ENCODE measurements at regions not wholly inside any gene's neighbourhood (a gene's known extent, or its start where the extent isn't known, plus 50 kb on each side); places are given as distances from the start of the nearest gene placed in this dataset.

DNA sequence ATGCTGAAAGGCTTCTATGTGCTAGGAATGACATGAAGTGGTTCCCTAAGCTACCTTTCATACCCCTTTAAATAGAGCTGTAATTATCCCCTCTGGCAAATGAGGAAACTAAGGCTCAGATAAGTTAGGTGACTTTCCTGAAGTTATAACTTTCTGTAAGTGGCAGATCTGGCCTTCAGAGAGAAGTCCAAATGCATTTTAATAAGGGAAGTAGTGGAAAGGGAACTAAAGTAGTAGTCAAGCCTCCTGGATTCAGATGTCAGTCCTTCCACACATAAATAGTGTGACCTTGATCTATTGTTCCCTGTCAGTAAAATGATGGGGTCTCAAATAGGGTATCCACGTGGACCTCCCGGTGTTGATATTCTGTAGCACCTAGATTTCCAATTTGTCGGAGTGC is 277.7 kb downstream of the EDEM1 start:
- TF ChIP-seq EP300 (IDR thresholded peaks at IDR 0.05) (no peak), CTCF (IDR thresholded peaks at IDR 0.05) (no peak)
- 62 to 84% (median 77%) methylated on average over 3 of the region's 3 CpGs for WGBS, 5 donors
- H3K4me3 ChIP-seq: no peak overlapping the region
- no peak overlapping the region for H3K27ac ChIP-seq
- DNase-seq: no peak
- H3K9me3 ChIP-seq: no peaks in the 10 kb centered on the region
- H3K4me1 ChIP-seq: no peaks in the 10 kb centered on the region
- H3K27me3 ChIP-seq: no peaks in the 10 kb centered on the region
- H3K36me3 ChIP-seq: no peaks in the 10 kb centered on the region
- intact Hi-C loops (cut with DNase I; ENCODE audit: low total_unique reads): no loop called here

GRCh38 chr3:5466065-5466464 is 278.6 kb downstream of the EDEM1 start:
- H3K36me3 ChIP-seq: no peaks in the 10 kb centered on the region
- H3K27ac ChIP-seq: no peak overlapping the region
- WGBS, 5 donors: 73 to 91% (median 83%) methylated on average over 3 of the region's 3 CpGs
- TF ChIP-seq POLR2AphosphoS5 (IDR thresholded peaks at IDR 0.05) (no peak), EP300 (IDR thresholded peaks at IDR 0.05) (no peak), POLR2A (IDR thresholded peaks at IDR 0.05) (no peak), CTCF (IDR thresholded peaks at IDR 0.05) (no peak)
- DNase-seq: no peak
- no peaks in the 10 kb centered on the region for H3K9me3 ChIP-seq
- no peaks in the 10 kb centered on the region for H3K4me1 ChIP-seq
- no peak overlapping the region for H3K4me3 ChIP-seq
- intact Hi-C loops (cut with DNase I; ENCODE audit: low total_unique reads): no loop called here
- H3K27me3 ChIP-seq: no peaks in the 10 kb centered on the region

- Histone ChIP-seq H3K36me3 (no peaks in the 10 kb centered on the region), H3K9me3 (no peaks in the 10 kb centered on the region), H3K27ac (no peak overlapping the region), H3K4me3 (no peak overlapping the region), H3K27me3 (no peaks in the 10 kb centered on the region), H3K4me1 (no peaks in the 10 kb centered on the region)
- WGBS, 5 donors: 73 to 93% (median 89%) methylated on average over 1 of the region's 1 CpG
- TF ChIP-seq POLR2A (IDR thresholded peaks at IDR 0.05) (no peak), EP300 (IDR thresholded peaks at IDR 0.05) (no peak), CTCF (IDR thresholded peaks at IDR 0.05) (no peak), POLR2AphosphoS5 (IDR thresholded peaks at IDR 0.05) (no peak)
- DNase-seq: no peak
- intact Hi-C loops (cut with DNase I; ENCODE audit: low total_unique reads): no loop called here
Observed at GRCh38 chr3:5466717-5467116, 279.2 kb downstream of the EDEM1 start.

DNA sequence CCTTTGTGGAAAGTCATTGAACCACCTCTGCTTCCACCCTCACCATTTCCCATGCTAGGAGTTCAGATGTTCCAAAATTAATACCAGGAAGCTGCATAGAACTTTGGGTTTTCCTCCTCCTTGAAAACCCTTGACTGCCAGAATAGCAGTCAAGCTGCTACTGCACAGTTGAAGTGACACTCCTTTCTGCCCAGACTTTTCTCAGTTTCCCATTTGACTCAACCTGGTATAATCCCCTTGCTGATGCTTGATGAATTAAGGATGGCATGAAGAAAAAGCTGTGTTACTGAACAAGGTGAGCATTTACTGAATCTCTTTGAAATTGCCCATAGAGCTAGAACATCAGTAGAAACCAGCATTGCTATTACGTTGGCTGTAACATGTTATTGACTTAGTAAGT is 286.0 kb downstream of the EDEM1 start:
- Histone ChIP-seq H3K27me3 (no peaks in the 10 kb centered on the region), H3K36me3 (no peaks in the 10 kb centered on the region), H3K4me1 (no peaks in the 10 kb centered on the region), H3K4me3 (no peak overlapping the region), H3K9me3 (no peaks in the 10 kb centered on the region), H3K27ac (no peak overlapping the region)
- 72 to 88% (median 80%) methylated on average over 1 of the region's 1 CpG for WGBS, 5 donors
- intact Hi-C loops (cut with DNase I; ENCODE audit: low total_unique reads): no loop called here
- DNase-seq: no peak
- TF ChIP-seq EP300 (IDR thresholded peaks at IDR 0.05) (no peak), CTCF (IDR thresholded peaks at IDR 0.05) (no peak), POLR2AphosphoS5 (IDR thresholded peaks at IDR 0.05) (no peak), POLR2A (IDR thresholded peaks at IDR 0.05) (no peak)

- 24 to 62% (median 41%) methylated on average over 2 of the region's 2 CpGs for WGBS, 5 donors
- TF ChIP-seq EP300 (IDR thresholded peaks at IDR 0.05) (no peak), CTCF (IDR thresholded peaks at IDR 0.05) (no peak), POLR2A (IDR thresholded peaks at IDR 0.05) (no peak), POLR2AphosphoS5 (IDR thresholded peaks at IDR 0.05) (no peak)
- Histone ChIP-seq H3K27ac (no peak overlapping the region), H3K4me1 (no peaks in the 10 kb centered on the region), H3K36me3 (no peaks in the 10 kb centered on the region), H3K4me3 (no peak overlapping the region), H3K9me3 (no peaks in the 10 kb centered on the region), H3K27me3 (no peaks in the 10 kb centered on the region)
- intact Hi-C loops (cut with DNase I; ENCODE audit: low total_unique reads): no loop called here
- no peak for DNase-seq
Observed at GRCh38 chr3:5476403-5476802, 288.9 kb downstream of the EDEM1 start.

Data from stomach (tissue), 8 donors.